Tibial nerve (tissue), 4 donors: ENCODE measurements at regions not wholly inside any gene's neighbourhood (a gene's known extent, or its start where the extent isn't known, plus 50 kb on each side); places are given as distances from the start of the nearest gene placed in this dataset.

Experiments used
- EP300 ChIP-seq, 2 donors: sonication (generic); formaldehyde crosslinking; IDR thresholded peaks; one replicate each; pipeline ENCODE4 v1.6.1; 2017; ENCODE audit warnings: antibody characterized with exemption in 2 of 2, mild to moderate bottlenecking in 1 of 2
- POLR2A ChIP-seq, 2 donors: fragments of 450-650 bp; IDR thresholded peaks; one replicate each; pipeline ENCODE4 v1.6.1; 2017; ENCODE audit warnings: antibody characterized with exemption in 2 of 2, mild to moderate bottlenecking in 2 of 2, moderate library complexity in 2 of 2
- TF ChIP-seq, protein P1 (sequence below), 5 experiments: fragments of 200-600 bp in 3 of 5; fragments of 450-650 bp in 2 of 5; sonication (generic) in 3 of 5; IDR thresholded peaks; one replicate each; pipeline ENCODE4 v1.5.1; 2016 to 2019; ENCODE audit warnings: antibody characterized with exemption in 5 of 5, mild to moderate bottlenecking in 3 of 5, moderate library complexity in 2 of 5

DNA sequence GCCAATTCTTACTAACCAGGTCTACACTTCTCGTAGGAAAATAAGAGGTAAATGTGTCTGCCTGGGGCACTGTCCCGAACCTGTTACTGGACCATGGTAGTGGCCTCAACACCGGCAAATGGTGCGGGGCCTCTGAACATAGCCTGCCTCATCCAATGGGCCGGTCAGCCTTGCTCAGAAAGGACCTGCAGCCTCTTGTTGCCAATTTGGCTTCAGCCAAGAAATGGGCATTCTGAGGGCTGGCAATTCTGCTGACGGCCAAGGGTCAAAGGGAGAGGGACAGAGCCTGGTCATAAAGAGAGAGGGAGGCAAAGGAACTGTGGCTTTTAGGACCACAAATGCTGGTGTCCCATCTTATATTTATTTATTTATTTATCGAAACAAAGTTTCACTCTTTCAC is 69.5 kb upstream of the ATP6AP2 start:
- TF ChIP-seq, protein P1, sequence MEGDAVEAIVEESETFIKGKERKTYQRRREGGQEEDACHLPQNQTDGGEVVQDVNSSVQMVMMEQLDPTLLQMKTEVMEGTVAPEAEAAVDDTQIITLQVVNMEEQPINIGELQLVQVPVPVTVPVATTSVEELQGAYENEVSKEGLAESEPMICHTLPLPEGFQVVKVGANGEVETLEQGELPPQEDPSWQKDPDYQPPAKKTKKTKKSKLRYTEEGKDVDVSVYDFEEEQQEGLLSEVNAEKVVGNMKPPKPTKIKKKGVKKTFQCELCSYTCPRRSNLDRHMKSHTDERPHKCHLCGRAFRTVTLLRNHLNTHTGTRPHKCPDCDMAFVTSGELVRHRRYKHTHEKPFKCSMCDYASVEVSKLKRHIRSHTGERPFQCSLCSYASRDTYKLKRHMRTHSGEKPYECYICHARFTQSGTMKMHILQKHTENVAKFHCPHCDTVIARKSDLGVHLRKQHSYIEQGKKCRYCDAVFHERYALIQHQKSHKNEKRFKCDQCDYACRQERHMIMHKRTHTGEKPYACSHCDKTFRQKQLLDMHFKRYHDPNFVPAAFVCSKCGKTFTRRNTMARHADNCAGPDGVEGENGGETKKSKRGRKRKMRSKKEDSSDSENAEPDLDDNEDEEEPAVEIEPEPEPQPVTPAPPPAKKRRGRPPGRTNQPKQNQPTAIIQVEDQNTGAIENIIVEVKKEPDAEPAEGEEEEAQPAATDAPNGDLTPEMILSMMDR (IDR thresholded peaks at IDR 0.05), result no peak
- no peak for TF ChIP-seq POLR2A (IDR thresholded peaks at IDR 0.05)
- TF ChIP-seq EP300 (IDR thresholded peaks at IDR 0.05), result no peak
